ENCODE measurements at regions not wholly inside any gene's neighbourhood (a gene's known extent, or its start where the extent isn't known, plus 50 kb on each side); places are given as distances from the start of the nearest gene placed in this dataset.
"Not testable (repeated sequence)": the region's sequence is repeated elsewhere in the genome, so short reads cannot be mapped to it uniquely, and the experiment has no call there.

DNA sequence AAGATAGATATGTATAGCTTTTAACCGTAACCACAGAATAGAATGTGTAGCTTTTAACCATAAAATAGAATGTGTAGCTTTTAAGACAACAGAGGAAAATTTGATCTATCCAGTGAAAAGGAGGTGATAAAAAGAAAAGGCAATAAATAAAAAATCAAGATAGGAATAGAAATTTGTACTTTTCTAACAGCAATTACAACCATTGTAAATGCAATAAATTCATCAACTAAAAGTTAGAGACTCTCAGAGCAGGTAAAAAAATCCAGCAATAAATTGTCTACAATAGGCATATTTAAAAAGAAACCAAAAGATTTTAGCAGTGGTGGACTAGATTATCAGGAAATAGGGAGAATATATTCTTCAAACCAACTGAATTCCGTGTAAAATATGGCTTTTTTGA, 63.8 kb upstream of the ABHD2 start:
- DNase-seq (ENCODE audit: low read depth in 2 of 2, low spot score in 1 of 2), result no peak

- DNase-seq (ENCODE audit: low read depth in 2 of 2, low spot score in 1 of 2), result no peak
Observed at GRCh38 chr15:89026167-89026566, 62.1 kb upstream of the ABHD2 start.

- DNase-seq (ENCODE audit: low read depth in 2 of 2, low spot score in 1 of 2), result no peak
Observed at GRCh38 chr15:89028036-89028435, 60.2 kb upstream of the ABHD2 start.

- no peak for DNase-seq (ENCODE audit: low read depth in 2 of 2, low spot score in 1 of 2)
Observed at GRCh38 chr15:89030311-89030710, 57.9 kb upstream of the ABHD2 start.

DNA sequence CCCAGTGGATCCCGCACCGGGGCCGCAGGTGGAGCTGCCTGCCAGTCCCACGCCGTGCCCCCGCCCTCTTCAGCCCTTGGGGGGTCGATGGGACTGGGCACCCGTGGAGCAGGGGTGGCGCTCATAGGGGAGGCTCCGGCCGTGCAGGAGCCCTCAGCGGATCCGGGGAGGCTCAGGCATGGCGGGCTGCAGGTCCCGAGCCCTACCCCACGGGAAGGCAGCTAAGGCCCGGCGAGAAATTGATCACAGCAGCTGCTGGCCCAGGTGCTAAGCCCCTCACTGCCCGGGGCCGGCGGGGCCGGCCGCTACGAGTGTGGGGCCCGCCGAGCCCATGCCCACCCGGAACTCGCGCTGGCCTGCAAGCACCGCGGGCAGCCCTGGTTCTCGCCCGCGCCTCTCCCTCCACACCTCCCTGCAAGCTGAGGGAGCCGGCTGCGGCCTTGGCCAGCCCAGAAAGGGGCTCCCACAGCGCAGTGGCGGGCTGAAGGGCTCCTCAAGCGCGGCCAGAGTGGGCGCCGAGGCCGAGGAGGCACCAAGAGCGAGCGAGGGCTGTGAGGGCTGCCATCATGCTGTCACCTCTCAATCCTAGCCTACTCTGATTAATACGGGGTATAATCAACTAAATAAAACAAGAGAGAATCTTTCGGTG, 56.5 kb upstream of the ABHD2 start:
- DNase-seq (ENCODE audit: low read depth in 2 of 2, low spot score in 1 of 2), result not testable (repeated sequence)

DNA sequence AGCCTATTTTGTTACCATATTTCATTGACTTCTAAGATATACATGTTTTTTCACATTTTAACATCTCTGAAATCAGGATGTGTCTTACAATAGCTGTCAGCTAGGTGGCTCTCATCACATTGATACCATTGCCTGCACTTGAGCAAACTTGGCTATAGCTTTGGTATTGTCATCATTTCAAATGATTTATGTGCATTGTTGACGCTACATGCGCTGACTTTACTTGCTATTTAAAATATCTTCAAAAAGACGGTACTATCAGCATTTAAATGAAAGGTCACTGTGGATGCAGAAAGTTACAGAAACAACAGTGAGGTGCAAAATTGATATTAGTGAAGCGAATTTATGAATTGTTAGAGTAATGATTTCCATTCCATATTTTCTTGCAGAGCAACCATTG, 54.0 kb upstream of the ABHD2 start:
- no peak for DNase-seq (ENCODE audit: low read depth in 2 of 2, low spot score in 1 of 2)

DNA sequence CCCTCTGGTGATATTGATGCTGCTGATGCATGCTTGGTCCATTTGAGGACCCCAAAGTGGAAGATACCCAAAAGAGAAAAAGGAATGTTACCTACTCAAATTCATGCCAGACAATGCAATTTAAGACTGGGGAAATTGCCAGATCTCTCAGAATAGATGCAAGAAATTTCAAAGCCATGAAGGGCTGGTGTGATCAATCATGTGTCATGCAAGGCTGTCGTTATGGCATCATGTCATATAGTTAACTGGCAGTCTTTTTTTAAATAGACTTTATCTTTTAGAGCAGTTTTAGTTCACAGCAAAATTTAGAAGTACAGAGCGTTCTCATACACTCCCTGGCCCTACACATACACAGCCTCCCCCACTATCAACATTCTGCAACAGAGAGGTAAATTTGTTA, 53.1 kb upstream of the ABHD2 start:
- DNase-seq (ENCODE audit: low read depth in 2 of 2, low spot score in 1 of 2), result no peak

GRCh38 chr15:89035658-89036057, 52.6 kb upstream of the ABHD2 start:
- DNase-seq (ENCODE audit: low read depth in 2 of 2, low spot score in 1 of 2), result no peak

DNA sequence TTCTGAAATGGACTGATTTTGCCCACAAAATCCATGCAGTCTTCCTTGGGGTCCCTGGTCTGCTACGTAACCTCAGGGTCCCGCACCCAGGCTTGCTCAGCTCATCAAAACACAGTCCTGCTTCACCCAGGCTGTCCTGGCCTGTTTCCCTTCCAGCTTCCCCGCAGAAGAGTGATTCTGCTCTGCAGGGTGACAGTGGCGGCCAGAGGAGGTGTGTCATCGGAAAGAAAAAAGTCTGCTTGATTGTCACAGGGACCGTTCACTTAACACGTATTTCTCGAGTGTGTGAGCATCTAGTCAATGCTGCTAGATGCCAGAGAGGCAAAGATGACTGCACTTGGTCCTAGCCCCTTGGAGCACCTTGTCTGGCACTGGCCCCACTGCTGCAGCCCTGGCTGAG, 50.1 kb upstream of the ABHD2 start:
- DNase-seq (ENCODE audit: low read depth in 2 of 2, low spot score in 1 of 2), result no peak

Data from stimulated activated CD8-positive, alpha-beta memory T cell treated with anti-CD3 and anti-CD28 coated beads, Interleukin-4, amount 100 ng/mL, for 4 hours (primary cell).